ENCODE measurements at regions not wholly inside any gene's neighbourhood (a gene's known extent, or its start where the extent isn't known, plus 50 kb on each side); places are given as distances from the start of the nearest gene placed in this dataset.

DNA sequence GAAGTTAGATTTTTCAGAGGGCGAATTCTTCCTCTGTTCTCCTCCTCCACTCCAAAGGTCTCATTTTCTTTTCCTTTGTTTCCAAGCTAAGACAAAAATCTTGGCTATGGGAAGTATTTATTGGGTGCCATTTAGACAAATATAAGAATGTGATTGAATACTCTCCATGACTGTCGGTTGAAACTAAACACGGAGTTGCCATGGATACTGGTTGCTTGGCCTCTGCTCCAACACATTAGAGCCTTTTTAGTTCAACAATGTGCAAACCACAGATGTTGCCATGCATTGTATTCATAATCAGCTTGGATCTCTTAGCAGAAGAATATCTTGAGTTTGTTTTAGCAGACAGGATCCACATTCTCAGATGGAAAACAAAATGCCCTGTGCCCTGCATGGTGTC, 366.5 kb upstream of the LCORL start:
- TF ChIP-seq, protein P1, sequence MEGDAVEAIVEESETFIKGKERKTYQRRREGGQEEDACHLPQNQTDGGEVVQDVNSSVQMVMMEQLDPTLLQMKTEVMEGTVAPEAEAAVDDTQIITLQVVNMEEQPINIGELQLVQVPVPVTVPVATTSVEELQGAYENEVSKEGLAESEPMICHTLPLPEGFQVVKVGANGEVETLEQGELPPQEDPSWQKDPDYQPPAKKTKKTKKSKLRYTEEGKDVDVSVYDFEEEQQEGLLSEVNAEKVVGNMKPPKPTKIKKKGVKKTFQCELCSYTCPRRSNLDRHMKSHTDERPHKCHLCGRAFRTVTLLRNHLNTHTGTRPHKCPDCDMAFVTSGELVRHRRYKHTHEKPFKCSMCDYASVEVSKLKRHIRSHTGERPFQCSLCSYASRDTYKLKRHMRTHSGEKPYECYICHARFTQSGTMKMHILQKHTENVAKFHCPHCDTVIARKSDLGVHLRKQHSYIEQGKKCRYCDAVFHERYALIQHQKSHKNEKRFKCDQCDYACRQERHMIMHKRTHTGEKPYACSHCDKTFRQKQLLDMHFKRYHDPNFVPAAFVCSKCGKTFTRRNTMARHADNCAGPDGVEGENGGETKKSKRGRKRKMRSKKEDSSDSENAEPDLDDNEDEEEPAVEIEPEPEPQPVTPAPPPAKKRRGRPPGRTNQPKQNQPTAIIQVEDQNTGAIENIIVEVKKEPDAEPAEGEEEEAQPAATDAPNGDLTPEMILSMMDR (conservative IDR thresholded peaks at IDR 0.05), result no peak
- TF ChIP-seq EZH2 (IDR thresholded peaks at IDR 0.05; ENCODE audit: low read depth), result no peak

Data from PC-9 (cell line).